ENCODE measurements at regions not wholly inside any gene's neighbourhood (a gene's known extent, or its start where the extent isn't known, plus 50 kb on each side); places are given as distances from the start of the nearest gene placed in this dataset.
A peak's percentile ranks its signal among the peaks of the same experiment; 100 is the strongest.

DNA sequence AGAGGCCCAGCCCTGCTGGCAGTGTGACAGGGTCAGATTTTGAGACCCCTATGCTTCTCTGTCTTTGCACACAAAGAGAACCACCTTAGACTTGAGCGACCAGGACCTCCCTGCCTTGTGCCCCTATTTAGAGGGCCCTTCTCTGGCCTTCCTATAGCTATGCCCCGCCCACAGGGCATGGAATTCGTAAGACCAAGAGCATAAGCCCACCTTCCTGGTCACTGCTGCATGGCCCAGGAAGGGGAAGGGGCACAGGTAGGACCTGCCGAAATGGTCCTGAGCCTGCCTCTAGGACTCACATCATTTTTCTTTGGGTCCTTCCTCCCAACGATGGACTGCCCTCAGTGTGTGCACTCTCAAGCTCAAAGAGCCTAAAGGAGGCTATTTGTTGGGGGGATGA is 65.1 kb upstream of the SRSF6 start:
- TF ChIP-seq, protein P1, sequence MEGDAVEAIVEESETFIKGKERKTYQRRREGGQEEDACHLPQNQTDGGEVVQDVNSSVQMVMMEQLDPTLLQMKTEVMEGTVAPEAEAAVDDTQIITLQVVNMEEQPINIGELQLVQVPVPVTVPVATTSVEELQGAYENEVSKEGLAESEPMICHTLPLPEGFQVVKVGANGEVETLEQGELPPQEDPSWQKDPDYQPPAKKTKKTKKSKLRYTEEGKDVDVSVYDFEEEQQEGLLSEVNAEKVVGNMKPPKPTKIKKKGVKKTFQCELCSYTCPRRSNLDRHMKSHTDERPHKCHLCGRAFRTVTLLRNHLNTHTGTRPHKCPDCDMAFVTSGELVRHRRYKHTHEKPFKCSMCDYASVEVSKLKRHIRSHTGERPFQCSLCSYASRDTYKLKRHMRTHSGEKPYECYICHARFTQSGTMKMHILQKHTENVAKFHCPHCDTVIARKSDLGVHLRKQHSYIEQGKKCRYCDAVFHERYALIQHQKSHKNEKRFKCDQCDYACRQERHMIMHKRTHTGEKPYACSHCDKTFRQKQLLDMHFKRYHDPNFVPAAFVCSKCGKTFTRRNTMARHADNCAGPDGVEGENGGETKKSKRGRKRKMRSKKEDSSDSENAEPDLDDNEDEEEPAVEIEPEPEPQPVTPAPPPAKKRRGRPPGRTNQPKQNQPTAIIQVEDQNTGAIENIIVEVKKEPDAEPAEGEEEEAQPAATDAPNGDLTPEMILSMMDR (IDR thresholded peaks at IDR 0.05) = no peak
- Histone ChIP-seq H3K4me3 (no peak overlapping the region), H3K4me1 (peaks cover 0 to 10% (median 0%) of the 10 kb centered on the region in 9 donors), H3K27me3 (peaks cover 0 to 35% (median 19%) of the 10 kb centered on the region in 7 donors), H3K9me3 (no peaks in the 10 kb centered on the region), H3K36me3 (no peaks in the 10 kb centered on the region), H3K27ac (no peak overlapping the region)
- no peak for DNase-seq
- WGBS, 2 donors = 84% methylated on average over 5 of the region's 5 CpGs
- intact Hi-C loops (cut with DNase I) = no loop called here
- no peak for ATAC-seq

DNA sequence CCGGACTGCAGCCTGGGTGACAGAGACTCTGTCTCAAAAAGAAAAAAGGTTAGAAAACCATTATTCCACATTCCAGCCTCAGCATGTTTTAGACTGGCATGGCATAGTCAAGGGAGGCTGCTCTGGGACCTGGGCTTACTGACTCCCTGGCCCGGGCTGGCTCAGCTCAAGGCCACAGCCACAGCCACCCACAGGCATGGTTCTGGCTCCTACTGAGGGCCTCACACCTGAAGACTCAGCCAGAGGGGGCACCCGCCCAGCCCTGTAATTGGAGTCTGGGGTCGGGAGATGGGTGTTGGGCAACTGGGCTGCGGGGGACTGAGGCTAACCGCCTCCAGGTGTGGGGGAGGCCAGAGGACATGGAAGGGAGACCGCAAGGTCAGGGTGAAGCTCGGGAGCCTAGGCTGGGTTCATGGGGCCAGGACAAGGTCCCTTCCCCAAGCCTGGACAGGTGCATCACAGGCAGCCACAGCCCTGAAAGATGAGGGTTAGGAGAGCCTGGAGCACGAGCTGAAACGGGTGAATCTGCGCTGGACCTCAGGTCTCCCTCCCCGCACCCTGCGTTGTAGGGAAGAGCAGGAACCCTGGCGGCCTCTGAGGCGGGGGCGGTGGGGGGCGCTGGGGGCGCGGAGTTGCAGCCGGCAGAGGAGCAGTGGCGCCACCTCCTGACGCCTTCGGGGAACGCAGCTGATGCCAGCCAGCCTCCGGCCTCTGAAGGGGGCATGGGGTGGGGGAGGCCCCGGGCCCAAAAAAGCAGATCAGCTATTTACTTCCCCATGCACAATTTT is 67.7 kb upstream of the SRSF6 start:
- intact Hi-C loops (cut with DNase I) = no loop called here
- Histone ChIP-seq H3K27me3 (peaks cover 0 to 41% (median 19%) of the 10 kb centered on the region in 7 donors), H3K9me3 (no peaks in the 10 kb centered on the region), H3K27ac (peak overlapping the region in 3 of 10 donors; percentile 48 to 71 (median 64)), H3K36me3 (no peaks in the 10 kb centered on the region), H3K4me1 (peaks cover 0 to 10% (median 0%) of the 10 kb centered on the region in 9 donors), H3K4me3 (no peak overlapping the region)
- DNase-seq (no peak), ATAC-seq (peak in 1 of 8 donors; percentile 23)
- TF ChIP-seq, protein P1 (IDR thresholded peaks at IDR 0.05) = peak in 6 of 9 donors; percentile 32 to 49 (median 45)
- 27 to 32% methylated on average over 26 of the region's 26 CpGs for WGBS, 2 donors

DNA sequence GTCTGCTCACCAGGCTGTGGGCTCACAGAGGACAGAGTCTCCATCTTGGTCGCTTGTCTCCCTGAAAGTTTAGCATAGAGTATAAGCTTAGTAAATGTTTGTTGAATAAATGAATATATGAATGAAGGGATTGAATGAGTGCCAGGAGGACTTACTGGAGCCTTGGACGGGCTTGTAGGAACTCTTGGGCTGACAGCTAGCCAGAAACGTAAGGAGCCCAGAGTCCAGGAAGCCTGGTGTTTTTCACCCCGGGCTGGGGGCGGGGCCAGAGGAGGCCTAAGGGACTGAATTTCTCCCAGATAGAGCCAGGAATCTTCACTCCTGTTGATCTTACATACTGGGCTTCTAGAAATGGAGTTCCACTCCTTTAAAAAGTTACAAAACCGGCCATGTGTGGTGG is 68.5 kb upstream of the SRSF6 start:
- TF ChIP-seq, protein P1 (IDR thresholded peaks at IDR 0.05) = no peak
- H3K4me1 ChIP-seq = peaks cover 0 to 10% (median 0%) of the 10 kb centered on the region in 9 donors
- H3K27me3 ChIP-seq = peaks cover 0 to 41% (median 19%) of the 10 kb centered on the region in 7 donors
- no peaks in the 10 kb centered on the region for H3K36me3 ChIP-seq
- H3K4me3 ChIP-seq = no peak overlapping the region
- peak; percentile 32 to 51 for DNase-seq
- peak in 7 of 8 donors; percentile 47 to 78 (median 61) for ATAC-seq
- H3K9me3 ChIP-seq = no peaks in the 10 kb centered on the region
- peak overlapping the region in 7 of 10 donors; percentile 40 to 71 (median 48) for H3K27ac ChIP-seq
- 39 to 46% methylated on average over 6 of the region's 6 CpGs for WGBS, 2 donors
- intact Hi-C loops (cut with DNase I) = no loop called here

DNA sequence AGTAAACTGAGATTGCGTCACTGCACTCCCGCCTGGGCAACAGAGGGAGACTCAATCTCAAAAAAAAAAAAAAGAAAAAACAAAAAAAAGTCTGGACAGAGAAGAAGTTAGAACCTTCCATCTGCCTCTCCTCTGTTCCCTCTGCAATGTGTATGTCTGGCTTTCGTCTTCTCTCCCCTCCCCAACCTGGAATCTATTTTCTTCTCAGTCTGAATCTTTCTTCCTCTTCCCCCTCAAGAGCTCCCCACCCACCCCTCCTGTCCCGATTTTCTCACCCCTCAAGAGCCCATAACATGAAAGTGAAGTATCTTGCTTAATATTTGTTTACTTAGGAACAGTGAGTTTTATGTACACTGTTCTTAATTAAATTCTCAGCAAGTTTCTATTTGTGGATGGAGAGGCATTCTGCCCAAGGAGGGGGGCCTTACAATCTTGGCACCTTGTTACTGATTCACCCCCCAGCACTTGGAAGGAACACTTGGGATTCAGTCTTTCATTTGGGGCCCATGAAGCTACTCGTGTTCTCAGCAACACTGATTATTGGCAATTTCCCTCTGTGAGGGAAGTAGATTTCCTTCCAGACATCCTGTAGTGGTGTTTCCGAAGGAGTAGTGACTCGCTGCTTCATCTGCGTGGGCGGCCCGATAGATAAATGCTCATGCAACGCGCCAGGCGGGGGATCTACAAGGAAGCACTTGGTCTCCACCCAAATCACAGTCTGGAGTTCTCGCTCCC is 69.3 kb upstream of the SRSF6 start:
- H3K27me3 ChIP-seq = peaks cover 0 to 44% (median 19%) of the 10 kb centered on the region in 7 donors
- peak overlapping the region in 6 of 10 donors; percentile 46 to 71 (median 56) for H3K27ac ChIP-seq

More for the DNA sequence above, 69.3 kb upstream of the SRSF6 start:
- TF ChIP-seq, protein P1 (IDR thresholded peaks at IDR 0.05) = no peak
- 31 to 32% methylated on average over 14 of the region's 14 CpGs for WGBS, 2 donors
- Histone ChIP-seq H3K4me3 (no peak overlapping the region), H3K36me3 (no peaks in the 10 kb centered on the region), H3K9me3 (no peaks in the 10 kb centered on the region), H3K4me1 (peaks cover 0 to 14% (median 0%) of the 10 kb centered on the region in 9 donors)
- peak in 7 of 8 donors; percentile 66 to 88 (median 77) for ATAC-seq
- intact Hi-C loops (cut with DNase I) = no loop called here
- peak; percentile 44 to 78 for DNase-seq

Measured in heart right ventricle (tissue), 16 donors.